ENCODE measurements at regions not wholly inside any gene's neighbourhood (a gene's known extent, or its start where the extent isn't known, plus 50 kb on each side); places are given as distances from the start of the nearest gene placed in this dataset.
"Not testable (repeated sequence)": the region's sequence is repeated elsewhere in the genome, so short reads cannot be mapped to it uniquely, and the experiment has no call there.

DNA sequence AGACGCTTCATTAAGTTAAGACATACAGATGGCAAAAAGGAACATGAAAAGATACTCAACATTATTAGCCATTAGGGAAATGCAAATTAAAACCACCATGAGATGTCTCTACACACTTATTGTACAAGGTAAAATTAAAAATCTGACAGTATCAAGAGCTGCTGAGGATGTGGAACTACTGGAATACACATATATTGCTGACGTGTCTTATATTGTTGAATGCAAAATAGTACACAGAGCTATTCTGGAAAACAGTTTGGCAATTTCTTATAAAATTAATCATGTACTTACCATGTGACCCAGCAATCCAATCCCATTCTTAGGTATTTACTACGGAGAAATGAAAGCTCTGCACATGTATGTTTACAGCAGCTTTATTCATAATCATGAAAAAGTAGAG lies 742.5 kb downstream of the TBC1D22A start:
- TF ChIP-seq POLR2A (IDR thresholded peaks at IDR 0.05) (no peak), POLR2AphosphoS5 (IDR thresholded peaks at IDR 0.05) (no peak)
- TF ChIP-seq, protein P1, sequence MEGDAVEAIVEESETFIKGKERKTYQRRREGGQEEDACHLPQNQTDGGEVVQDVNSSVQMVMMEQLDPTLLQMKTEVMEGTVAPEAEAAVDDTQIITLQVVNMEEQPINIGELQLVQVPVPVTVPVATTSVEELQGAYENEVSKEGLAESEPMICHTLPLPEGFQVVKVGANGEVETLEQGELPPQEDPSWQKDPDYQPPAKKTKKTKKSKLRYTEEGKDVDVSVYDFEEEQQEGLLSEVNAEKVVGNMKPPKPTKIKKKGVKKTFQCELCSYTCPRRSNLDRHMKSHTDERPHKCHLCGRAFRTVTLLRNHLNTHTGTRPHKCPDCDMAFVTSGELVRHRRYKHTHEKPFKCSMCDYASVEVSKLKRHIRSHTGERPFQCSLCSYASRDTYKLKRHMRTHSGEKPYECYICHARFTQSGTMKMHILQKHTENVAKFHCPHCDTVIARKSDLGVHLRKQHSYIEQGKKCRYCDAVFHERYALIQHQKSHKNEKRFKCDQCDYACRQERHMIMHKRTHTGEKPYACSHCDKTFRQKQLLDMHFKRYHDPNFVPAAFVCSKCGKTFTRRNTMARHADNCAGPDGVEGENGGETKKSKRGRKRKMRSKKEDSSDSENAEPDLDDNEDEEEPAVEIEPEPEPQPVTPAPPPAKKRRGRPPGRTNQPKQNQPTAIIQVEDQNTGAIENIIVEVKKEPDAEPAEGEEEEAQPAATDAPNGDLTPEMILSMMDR (IDR thresholded peaks at IDR 0.05 in 8 of 11, conservative IDR thresholded peaks at IDR 0.05 in 3 of 11): no peak
- intact Hi-C loops (cut with DNase I; ENCODE audit: low total_unique reads): no loop called here

DNA sequence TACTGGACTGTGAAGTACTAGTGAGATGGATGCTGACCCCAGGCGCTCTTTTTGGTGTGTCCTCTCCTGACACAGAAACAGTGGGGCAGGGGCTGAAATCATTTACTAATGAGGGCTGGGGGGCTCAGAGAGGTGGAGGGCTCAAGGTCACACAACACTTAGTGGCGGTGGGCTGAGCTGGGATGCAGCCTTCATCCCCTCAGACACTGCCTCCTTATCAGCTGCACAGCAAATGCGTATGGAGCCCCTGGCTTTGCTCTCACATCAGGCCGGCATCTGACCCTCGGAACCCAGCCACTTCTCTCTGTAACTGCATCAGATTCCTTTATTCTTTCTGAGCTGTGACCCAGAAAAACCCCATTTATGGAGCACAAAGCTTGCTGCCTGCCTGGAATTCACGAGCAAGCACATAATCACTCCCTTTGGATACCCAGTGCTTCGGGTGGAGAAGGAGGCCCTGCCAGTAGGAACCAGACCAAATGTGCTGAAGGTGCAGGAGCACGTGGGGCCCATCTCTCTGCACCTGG lies 736.6 kb downstream of the TBC1D22A start:
- Histone ChIP-seq H3K27me3 (replicated peaks in 1 of 7) (peaks cover 0 to 14% (median 0%) of the 10 kb centered on the region in 7 donors), H3K9me3 (peaks cover 6 to 67% (median 43%) of the 10 kb centered on the region in 8 donors), H3K27ac (no peak overlapping the region), H3K4me1 (peaks cover 0 to 8% (median 0%) of the 10 kb centered on the region in 6 donors), H3K4me3 (no peak overlapping the region), H3K36me3 (no peaks in the 10 kb centered on the region)
- intact Hi-C loops (cut with DNase I; ENCODE audit: low total_unique reads): no loop called here
- no peak for DNase-seq
- 67 to 79% (median 77%) methylated on average over 8 of the region's 8 CpGs for WGBS, 5 donors
- no peak for TF ChIP-seq POLR2A (IDR thresholded peaks at IDR 0.05)
- TF ChIP-seq, protein P1 (IDR thresholded peaks at IDR 0.05 in 8 of 11, conservative IDR thresholded peaks at IDR 0.05 in 3 of 11): no peak
- TF ChIP-seq POLR2AphosphoS5 (IDR thresholded peaks at IDR 0.05): no peak

More for the DNA sequence above, 742.5 kb downstream of the TBC1D22A start:
- Histone ChIP-seq H3K4me1 (no peaks in the 10 kb centered on the region), H3K4me3 (no peak overlapping the region), H3K36me3 (no peaks in the 10 kb centered on the region), H3K9me3 (peaks cover 3 to 27% (median 22%) of the 10 kb centered on the region in 8 donors), H3K27ac (no peak overlapping the region), H3K27me3 (replicated peaks in 1 of 7) (no peaks in the 10 kb centered on the region)
- whole genome bisulfite sequencing, 5 donors: 78 to 82% (median 80%) methylated on average over 3 of the region's 3 CpGs
- no peak for DNase-seq

DNA sequence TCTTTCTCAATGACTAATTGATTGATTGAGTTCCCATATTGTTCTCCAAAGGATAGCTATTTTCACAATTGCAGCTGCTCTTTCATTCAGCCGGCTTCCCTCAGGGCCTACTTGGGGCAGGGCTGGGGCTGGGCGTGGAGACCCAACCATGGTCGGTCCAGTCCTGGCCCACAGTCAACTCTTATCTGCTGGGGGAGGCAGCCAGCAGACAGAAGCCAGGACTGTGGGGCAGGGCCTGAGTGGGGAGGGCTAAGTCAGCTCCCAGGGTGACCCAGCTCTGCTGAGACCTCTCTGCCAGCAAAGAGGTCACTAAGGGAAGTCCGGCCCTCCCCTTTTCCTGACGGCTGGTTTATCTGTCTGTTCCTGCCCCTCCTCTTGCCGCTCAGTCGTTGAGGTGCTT lies 735.2 kb downstream of the TBC1D22A start:
- WGBS, 5 donors: 58 to 81% (median 67%) methylated on average over 7 of the region's 7 CpGs
- peaks cover 0 to 14% (median 0%) of the 10 kb centered on the region in 7 donors for H3K27me3 ChIP-seq (replicated peaks in 1 of 7)
- H3K27ac ChIP-seq: no peak overlapping the region
- TF ChIP-seq, protein P1 (IDR thresholded peaks at IDR 0.05 in 8 of 11, conservative IDR thresholded peaks at IDR 0.05 in 3 of 11): no peak
- TF ChIP-seq POLR2AphosphoS5 (IDR thresholded peaks at IDR 0.05) (no peak), POLR2A (IDR thresholded peaks at IDR 0.05) (no peak)
- DNase-seq: no peak
- H3K9me3 ChIP-seq: peaks cover 6 to 67% (median 44%) of the 10 kb centered on the region in 8 donors
- no peaks in the 10 kb centered on the region for H3K36me3 ChIP-seq
- H3K4me1 ChIP-seq: peaks cover 0 to 10% (median 0%) of the 10 kb centered on the region in 6 donors
- intact Hi-C loops (cut with DNase I; ENCODE audit: low total_unique reads): no loop called here
- no peak overlapping the region for H3K4me3 ChIP-seq

DNA sequence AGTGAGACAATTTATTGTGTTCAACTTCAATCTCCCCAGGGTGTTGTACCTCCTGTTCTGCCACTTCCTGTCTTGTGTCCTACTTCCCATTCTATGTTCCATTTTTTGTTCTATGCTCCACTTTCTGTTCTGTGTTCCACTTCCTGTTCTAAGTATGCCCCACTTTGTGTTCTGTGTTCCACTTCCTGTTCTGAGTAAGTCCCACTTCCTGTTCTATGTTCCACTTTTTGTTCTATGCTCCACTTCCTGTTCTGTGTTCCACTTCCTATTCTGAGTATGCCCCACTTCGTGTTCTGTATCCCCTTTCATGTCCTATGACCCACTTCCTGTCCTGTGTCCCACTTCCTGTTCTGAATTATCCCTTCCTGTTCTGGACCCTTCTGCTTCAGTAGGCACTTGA lies 732.7 kb downstream of the TBC1D22A start:
- WGBS, 5 donors: 0 to 10% (median 6%) methylated on average over 1 of the region's 1 CpG
- DNase-seq: no peak
- H3K4me1 ChIP-seq: peaks cover 0 to 10% (median 0%) of the 10 kb centered on the region in 6 donors
- H3K27me3 ChIP-seq (replicated peaks in 1 of 7): peaks cover 0 to 16% (median 0%) of the 10 kb centered on the region in 7 donors
- no peaks in the 10 kb centered on the region for H3K36me3 ChIP-seq
- H3K27ac ChIP-seq: peak overlapping the region in 5 of 8 donors; percentile 47 to 82 (median 57)
- TF ChIP-seq, protein P1 (IDR thresholded peaks at IDR 0.05 in 8 of 11, conservative IDR thresholded peaks at IDR 0.05 in 3 of 11): no peak
- no peak for TF ChIP-seq POLR2AphosphoS5 (IDR thresholded peaks at IDR 0.05)
- no peak for TF ChIP-seq POLR2A (IDR thresholded peaks at IDR 0.05)
- intact Hi-C loops (cut with DNase I; ENCODE audit: low total_unique reads): no loop called here
- H3K4me3 ChIP-seq: no peak overlapping the region
- H3K9me3 ChIP-seq: peaks cover 3 to 47% (median 21%) of the 10 kb centered on the region in 8 donors

DNA sequence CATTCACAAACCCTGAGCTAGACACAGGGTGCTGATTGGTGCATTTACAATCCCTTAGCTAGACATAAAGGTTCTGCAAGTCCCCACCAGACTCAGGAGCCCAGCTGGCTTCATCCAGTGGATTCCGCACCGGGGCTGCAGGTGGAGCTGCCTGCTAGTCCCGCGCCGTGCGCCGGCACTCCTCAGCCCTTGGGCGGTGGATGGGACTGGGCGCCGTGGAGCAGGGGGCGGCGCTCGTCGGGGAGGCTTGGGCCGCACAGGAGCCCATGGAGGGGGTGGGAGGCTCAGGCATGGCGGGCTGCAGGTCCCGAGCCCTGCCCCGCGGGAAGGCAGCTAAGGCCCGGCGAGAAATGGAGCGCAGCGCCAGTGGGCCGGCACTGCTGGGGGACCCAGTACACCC lies 725.7 kb downstream of the TBC1D22A start:
- 86 to 95% (median 91%) methylated on average over 2 to 22 of the region's 24 CpGs for WGBS, 5 donors
- DNase-seq; intact Hi-C loops (cut with DNase I; ENCODE audit: low total_unique reads): not testable (repeated sequence)

More for the DNA sequence above, 725.7 kb downstream of the TBC1D22A start:
- not testable (repeated sequence) for H3K36me3 ChIP-seq, H3K9me3 ChIP-seq, H3K4me3 ChIP-seq, H3K27ac ChIP-seq, H3K4me1 ChIP-seq
- peaks cover 0 to 20% (median 0%) of the 10 kb centered on the region in 7 donors for H3K27me3 ChIP-seq (replicated peaks in 1 of 7)

Data from spleen (tissue), 11 donors.